Hindlimb muscle (tissue), 1 donor: ENCODE measurements at regions not wholly inside any gene's neighbourhood (a gene's known extent, or its start where the extent isn't known, plus 50 kb on each side); places are given as distances from the start of the nearest gene placed in this dataset.
"Not testable (repeated sequence)": the region's sequence is repeated elsewhere in the genome, so short reads cannot be mapped to it uniquely, and the experiment has no call there.

Source experiments
- DNase-seq: peaks from one replicate; pipeline ENCODE4 v3.0.0-alpha.2; 2013

DNA sequence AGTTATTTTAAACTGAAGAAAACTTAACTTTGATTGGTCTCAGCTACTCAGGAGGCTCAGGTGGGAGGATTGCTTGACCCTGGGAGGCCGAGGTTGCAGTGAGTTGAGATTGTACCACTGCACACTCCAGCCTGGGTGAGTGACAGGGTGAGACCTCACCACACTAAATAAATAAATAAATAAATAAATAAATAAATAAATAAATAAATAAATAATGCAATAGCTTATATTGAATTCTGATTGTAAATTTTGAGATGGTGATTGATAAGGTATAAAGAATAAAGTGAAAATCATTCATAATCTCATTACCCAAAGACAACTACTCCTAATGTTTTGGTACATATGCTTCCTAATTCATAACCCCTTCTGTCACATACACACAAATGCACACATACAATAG lies 58.1 kb downstream of the TUBA3C start:
- DNase-seq: no peak

DNA sequence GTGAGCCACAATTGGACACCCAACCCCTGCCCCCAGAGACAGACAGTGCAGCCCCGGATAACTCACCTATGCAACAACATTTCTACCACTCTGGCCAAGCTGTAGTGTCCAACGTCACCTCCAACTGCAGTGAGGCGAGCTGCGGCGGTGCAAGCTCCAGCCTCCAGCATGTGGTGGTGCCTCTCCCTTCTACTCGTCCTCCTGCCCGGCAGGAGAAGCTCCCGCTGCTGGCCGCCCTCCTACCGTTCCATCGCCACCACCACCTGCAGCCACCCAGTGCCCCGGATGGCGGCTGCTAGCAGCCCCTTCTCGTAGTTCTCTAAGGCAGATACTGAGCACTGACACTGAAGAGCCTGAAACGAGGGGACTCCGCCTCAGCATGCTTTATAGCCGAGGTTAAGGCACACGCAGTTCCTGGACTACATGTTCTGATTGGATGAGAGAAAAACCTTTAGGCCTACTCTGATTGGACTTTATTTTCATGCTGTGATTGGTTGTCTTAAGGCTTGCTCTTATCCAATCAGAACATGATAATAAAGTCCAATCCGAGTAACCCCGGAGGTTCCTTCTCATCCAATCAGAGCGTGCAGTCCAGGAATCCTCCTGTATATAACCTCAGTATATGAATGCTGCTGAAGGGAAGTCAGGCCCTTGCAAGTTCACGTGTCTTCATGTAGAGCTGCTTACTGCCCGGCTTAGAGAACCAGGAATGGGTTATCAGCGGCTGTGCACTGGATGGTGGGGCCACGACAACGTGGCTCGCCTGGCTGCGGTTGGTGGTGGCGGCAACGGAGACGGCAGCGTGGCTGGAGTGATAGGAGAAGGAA lies 63.5 kb downstream of the TUBA3C start:
- DNase-seq: no peak

DNA sequence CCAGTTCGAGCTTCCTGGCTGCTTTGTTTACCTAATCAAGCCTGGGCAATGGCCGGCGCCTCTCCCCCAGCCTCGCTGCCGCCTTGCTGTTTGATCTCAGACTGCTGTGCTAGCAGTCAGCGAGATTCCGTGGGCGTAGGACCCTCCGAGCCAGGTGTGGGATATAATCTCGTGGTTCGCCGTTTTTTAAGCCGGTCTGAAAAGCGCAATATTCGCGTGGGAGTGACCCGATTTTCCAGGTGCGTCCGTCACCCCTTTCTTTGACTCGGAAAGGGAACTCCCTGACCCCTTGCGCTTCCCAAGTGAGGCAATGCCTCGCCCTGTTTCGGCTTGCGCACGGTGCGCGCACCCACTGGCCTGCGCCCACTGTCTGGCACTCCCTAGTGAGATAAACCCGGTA lies 72.4 kb downstream of the TUBA3C start:
- not testable (repeated sequence) for DNase-seq

DNA sequence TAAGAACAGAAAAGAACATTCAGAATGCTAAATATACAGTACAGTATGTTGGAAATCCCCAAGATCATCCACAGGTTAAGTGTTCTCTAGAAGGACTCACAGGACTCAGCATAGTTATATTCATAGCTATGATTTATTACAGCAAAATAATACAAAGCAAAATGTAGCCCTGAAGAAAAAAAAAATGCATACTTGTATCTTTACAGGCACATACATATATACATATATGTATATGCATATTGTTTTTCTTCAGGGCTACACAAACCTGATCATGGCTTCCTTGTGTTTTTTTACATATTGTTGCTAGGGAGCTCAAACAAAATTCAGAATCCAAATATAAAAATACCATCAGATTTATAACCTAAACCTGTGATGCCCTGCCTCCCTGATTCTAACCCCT lies 78.5 kb downstream of the TUBA3C start:
- DNase-seq: no peak

DNA sequence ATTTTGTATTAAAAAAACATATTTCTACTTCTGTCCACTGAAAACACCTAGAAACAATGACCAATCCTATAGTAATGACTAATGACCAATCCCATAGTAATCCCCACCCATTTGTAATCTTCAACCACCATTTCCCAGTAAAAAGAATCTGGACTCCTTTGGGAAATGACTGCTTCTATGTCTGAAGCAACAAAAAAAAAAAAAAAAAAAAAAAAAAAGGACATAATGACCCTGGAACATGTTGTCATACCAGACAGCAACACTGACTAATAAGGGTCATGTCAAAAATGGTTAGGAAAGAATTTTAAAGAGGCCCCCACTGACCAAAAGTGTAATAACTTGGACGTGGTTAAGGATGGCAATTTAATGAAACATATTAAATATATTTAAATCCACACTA lies 88.3 kb downstream of the TUBA3C start:
- DNase-seq: no peak

DNA sequence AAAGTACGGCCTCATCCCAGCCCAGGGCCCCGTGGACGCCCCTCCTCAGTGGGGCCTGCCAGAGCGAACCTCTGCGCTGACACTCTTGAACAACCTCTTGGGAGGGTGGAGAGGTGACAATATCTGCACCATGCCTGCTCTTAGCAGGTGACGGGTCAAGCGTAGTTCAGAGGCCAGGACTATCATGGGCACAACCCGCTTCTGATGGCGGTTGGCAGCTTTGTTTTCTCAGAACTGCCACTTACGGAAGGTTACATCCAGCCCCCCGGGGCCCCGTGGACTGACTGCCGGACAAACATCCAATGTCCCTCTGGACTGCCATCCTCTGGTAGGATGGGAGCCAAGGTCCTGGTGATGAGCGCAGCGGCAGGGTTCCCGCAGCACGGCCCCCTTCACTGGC lies 91.1 kb downstream of the TUBA3C start:
- DNase-seq: no peak

DNA sequence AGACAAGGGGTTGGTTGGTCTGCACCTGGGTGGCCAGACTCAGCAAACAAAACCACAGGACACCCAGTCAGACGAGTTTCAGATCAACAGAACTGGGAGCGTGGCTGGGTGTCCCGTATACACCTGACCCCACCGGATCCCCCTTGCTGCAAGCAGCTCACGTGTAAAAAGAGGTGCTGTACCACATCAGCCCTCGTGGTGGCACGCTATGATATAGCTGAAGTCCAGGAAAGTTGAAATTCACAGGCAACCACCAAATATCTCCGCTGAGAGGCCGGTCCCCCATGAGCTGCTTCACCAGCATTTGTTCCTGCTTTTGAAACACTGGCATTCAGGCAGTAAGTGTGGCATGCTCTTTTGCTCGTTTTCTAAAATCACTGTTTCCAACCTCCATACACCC lies 92.3 kb downstream of the TUBA3C start:
- no peak for DNase-seq

DNA sequence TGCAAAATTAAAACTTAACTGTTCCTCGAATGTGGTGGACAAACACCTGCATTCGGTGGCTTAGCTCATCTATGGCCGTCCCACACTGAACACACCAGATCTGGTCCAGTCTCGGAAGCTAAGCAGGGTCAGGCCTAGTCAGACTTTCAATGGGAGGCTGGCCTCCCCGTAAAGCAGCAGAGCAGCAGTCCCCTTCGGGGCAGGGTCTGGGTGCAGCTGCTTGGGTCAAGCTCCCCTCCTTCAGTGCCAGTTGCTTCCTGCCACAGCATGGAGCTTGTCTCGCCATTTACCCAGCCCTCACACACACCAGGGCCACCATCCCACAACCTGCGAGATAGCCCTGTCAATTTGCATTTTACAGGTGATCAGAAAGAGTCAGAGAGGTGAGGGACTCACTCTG lies 93.2 kb downstream of the TUBA3C start:
- no peak for DNase-seq

DNA sequence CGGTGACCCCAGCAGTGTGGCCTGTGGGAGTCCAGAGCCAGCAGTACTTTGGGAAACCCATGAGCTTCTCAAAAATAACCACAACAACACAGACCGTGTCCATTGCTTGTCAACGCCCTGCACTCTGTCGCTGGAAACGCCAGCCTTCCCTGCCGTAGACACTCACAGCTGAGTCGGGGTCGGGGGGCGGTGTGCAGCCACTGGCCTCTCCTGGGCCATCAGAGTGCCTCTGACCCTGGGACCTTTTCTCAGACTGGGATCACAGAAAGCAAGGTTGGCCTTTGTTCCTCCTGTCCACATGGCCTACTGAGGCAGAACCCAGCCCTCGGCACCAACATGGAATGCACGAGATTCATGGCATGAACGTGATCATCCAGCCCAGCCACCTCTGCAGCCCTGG lies 95.7 kb downstream of the TUBA3C start:
- DNase-seq: no peak

DNA sequence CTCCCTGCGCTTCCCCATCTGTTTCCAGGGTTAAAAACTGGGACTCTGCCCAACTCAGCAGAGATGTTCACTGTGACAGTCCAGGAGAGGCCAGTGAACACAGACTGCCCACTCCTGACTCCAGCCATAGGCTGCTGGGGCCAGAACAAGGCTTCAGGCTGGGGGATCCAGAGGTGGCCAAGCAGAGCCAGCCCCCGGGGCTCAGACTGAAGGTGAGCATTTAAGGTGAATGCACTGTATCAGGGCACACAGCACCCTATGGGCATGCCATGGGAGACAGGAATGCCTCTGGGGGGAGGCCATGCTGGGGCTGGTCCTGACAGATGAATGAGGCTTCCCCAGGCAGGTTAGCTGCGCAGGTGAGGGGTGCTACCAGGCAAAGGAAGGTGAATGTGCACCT lies 96.4 kb downstream of the TUBA3C start:
- DNase-seq: no peak

DNA sequence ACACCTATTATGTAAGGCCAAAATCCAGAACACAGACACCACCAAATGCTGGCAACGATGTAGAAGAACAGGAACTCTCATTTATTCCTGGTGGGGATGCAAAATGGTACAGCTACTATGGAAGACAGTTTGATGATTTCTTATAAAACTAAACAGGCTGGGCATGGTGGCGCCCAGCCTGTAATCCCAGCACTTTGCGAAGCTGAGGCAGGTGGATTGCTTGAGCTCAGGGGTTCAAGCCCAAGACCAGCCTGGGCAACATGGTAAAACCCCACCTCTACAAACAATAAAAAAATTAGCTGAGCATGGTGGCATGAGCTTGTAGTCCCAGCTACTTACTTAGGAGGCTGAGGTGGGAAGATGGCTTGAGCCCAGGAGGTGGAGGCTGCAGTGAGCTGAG lies 98.3 kb downstream of the TUBA3C start:
- no peak for DNase-seq

DNA sequence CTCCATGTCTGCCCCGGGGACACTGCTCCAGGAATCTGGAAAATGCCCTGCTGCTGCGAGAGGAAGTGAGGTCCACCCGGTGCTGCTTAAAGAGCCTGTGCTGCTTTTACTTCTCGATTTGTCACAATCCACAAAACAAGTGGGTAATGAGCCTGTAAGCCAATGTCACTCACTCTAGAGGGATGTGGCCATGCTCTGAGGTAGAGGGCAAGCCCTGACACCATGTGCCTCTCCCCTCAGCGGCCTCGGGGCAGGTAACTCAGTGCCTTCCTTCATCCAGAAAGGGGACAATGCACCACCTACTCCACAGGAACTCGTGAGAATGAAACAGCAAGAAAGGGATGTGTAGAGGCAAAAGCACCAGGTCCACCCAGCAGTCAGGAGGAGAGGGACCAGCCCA lies 106.2 kb downstream of the TUBA3C start:
- DNase-seq: no peak

DNA sequence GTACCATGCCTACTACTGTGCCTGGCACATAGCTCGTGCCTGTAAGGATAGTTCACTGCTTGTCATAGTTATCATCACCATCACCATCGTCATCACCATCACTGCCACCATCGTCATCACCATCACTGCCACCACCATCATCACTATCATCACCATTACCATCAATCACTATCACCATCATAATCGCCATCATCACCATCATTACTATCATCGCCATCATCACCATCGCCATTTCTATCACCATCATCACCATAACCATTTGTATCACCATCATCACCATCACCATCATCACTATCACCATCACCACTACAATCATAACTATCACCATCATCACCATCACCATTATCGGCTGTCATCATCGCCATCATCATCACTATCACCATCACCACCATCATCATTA lies 107.1 kb downstream of the TUBA3C start:
- no peak for DNase-seq

DNA sequence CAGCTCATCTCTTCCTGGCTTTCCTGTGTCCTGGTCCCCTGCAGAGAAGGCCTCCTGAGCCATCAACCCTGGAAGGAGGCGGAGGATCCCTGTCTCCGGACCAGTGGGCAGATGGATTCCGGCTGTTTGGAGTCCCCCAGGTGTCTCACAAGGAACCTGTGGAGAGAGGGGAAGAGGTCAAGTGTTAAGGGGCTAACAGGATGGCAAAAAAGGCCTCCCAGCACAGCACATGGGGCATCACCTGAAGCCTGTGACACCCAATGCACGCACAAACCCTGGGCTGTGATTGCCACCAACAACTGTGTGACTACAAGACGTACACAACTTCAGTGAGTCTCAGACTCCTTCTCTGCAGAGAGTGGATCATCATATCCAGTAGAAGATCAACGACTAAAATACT lies 107.5 kb downstream of the TUBA3C start:
- not testable (repeated sequence) for DNase-seq

DNA sequence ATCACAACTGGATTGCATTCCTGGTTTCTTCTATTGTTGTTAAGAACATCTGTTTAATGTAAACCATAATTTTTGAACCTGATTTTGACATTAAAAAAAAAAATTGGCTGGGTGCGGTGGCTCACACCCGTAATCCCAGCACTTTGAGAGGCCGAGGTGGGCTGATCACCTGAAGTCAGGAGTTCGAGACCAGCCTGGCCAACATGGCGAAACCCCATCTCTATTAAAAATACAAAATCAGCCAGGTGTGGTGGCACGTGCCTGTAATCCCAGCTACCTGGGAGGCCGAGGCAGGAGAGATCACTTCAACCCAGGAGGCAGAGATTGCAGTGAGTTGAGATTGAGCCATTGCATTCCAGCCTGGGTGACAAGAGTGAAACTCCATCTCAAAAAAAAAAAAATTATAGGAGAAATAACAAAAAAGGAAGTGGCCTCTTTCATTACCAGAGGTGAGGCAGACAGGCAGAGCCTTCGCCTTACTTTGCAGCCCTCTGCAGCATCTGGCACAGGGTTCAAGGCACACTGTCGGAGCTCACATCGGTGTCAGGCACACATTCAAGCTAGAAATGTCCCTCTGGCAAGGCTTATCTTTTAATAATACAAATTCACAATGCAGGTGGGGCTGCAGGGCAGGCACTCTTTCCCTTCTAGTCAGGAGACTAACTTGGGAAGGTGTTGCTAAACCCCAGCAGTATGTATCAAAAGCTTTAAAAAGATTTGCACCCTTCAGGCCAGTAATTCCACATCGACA lies 108.5 kb downstream of the TUBA3C start:
- not testable (repeated sequence) for DNase-seq

DNA sequence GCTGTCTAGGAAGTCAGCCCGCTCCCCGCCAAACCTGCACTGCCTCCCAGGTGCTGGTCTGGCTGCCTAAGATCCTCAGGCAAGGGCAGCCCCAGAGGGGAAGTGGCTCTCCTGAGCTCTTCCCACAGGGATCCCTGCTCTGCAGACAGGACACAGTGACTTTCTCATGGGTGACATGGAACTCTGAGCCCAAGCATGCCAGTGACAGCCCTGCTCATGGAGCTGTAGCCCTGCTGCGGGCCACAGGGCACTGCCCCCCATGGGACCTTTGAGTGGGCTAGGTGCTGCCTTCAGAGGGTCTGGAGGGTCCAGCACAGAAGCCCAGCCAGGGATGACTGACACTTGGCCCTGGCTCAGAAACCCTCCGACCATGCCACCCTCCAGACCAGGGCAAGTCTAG lies 109.1 kb downstream of the TUBA3C start:
- no peak for DNase-seq

DNA sequence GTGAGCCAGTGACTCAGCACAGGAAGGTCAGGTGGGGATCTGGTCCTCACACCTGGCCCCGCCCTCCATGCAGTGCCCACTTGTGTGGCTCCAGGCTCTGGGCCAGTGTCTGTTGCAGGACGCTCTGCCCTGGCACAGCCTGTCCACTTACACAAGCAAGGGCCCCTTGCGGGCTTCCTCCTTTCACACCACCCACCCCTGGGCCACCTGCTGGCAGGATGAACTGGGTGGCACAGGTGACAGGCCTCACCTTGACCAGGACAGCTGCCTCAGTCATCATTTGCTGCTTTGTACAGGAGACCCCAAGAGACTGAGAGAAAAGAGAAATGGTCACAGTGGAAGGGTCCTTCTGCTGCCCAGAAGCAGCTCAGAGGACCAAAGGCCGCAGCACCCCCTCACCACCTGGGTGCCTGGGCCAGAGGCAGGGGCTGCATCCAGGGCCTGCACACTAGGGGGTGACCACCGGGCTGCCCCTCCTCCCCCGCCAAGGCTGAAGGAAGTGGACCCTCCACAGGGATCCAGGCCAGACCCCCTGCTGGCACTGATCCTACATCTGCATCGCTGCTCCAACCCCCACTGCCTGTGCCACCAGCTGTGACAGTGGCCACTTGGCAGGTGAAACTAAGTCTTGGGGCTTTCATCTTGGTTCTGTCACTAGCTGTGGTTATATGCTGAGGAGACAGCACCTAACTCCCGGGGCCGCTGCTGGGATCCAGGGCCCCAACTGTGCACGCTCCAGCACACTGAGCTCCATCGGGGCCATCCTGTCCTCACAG lies 110.3 kb downstream of the TUBA3C start:
- DNase-seq: no peak

DNA sequence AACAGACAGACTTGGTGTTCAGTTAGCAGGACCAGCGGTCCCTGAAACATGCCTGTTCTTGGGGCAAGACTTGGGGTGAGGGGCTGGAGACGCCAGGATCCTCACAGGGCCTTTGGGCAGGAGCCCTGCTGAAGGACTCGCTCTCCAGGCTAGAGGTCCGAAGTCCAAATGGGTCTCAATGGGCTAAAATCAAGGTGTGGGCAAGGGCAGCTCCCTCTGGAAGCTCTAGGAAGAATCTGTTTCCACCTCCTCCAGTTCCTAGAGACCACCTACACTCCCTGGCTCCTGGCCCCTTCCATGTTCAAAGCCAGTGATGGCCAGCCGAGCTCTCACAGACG lies 111.3 kb downstream of the TUBA3C start:
- no peak for DNase-seq

DNA sequence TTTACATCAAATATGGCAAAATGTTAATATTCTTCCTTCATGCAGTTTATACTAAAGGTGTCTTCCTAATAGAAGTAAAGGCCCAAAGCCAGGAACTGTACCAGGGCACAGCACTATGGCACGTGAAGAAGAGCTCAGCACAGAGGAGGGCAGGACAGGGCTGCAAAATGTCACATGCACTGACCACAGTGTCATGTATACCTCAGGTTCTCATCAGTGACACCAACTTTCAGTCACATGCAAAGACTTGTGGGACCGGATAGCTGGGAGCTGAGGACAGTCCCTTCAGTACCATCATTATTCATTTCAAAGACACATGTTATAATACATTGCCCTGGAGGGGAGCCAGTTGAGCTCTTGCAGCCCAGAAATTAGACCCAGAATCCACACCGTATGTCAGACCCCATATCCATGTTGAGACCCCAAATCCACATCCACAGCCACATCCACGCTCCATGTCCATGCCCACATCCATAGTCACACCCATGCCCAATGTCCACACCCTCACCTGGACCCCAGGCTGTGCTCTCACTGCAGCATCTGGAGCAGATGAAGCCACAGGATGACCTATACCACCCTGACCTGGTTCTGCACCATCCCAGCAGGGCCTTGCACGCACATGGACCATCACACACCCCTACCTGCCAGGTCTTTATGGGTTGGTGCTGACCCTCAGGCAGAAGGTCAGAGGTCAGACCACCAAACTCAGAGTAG lies 111.8 kb downstream of the TUBA3C start:
- no peak for DNase-seq

DNA sequence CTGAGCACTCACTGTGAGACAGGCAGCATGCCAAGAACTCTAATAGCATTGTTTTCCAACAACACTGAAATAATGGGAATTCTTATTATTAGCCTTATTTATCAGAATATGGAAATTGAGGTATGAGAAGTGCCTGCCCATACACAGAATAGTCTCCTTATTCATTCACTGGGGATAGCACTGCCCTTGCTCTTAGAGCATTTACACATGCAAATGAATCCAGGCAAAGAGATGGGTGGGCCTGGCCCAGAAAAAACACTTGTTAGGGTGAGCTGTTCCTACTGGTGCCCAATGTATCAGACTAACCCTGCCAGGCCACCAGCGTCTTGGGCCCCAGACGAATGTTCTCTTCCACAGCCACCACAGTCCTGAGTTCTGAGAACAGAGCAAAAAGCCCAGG lies 112.9 kb downstream of the TUBA3C start:
- no peak for DNase-seq

DNA sequence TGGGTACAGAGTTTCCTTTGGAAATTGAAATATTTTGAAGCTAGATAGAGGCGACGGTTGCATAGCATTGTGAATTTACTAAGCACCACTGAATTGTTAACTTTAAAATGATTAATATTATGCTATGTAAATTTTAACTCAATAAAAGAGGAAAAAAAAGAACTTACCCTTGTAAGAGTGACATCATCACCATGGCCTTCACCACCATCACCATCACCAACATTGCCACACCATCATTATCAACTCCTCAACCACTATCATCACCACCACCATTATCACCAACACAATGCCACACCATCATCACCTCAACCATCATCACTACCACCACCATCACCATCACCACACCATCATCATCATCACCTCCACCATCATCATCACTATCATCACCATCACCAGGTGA lies 113.9 kb downstream of the TUBA3C start:
- no peak for DNase-seq

DNA sequence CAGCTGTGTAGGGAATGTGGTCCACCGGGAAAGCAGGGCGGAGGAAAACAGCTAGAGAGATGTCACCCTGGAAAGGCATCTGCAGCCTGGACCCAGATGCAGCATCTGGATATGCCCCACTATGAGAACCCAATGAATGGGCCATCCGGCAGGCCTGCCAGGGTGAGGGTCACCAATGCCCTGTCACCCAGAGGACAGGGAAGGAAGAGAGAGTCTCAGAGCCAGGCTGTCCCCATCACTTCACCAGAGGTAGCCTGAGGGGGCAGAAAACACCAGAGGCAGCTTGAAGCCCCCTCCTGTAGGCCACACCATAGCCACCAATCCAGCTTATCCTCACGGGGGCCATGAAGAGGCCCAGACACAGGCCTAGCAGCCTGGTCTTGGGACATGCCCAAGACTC lies 118.8 kb downstream of the TUBA3C start:
- DNase-seq: no peak
